ENCODE measurements at regions not wholly inside any gene's neighbourhood (a gene's known extent, or its start where the extent isn't known, plus 50 kb on each side); places are given as distances from the start of the nearest gene placed in this dataset.

DNA sequence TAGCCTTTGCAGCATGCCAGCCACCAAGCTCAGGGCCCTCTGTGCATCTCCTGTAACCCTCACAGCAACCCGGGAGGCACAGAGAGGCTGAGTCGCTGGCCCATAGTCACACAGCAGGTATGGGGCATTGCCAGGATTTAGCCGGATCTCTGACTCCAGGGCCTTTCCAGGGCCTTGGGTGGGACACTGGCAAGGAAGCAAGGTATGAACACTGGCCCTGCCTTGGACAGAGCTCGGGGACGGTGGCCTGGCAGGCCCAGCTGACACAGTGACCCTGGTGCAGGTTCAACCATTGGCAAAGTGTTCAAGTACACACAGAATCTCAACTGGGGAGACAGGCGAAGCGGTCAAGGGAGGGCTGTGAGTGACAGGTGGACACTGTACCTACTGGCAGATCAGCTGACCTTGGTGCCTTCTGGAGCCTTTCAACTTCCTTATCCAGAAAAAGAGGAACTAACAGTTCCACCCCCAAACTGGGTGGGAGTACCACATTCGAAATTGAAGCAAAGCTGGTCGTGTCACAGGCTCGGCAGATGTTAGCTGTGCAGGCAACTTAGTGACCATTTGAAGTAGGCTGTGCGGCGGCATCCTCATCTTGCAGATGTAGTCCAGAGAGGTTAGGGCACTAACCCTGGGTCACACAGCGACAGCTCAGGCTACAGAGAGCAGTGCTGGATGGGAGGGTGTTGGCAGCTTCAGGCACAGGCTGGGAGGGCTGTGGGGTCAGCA lies 287.4 kb downstream of the SEC14L1 start:
- peaks cover 72% of the 10 kb centered on the region for H3K4me1 Mint-ChIP-seq

DNA sequence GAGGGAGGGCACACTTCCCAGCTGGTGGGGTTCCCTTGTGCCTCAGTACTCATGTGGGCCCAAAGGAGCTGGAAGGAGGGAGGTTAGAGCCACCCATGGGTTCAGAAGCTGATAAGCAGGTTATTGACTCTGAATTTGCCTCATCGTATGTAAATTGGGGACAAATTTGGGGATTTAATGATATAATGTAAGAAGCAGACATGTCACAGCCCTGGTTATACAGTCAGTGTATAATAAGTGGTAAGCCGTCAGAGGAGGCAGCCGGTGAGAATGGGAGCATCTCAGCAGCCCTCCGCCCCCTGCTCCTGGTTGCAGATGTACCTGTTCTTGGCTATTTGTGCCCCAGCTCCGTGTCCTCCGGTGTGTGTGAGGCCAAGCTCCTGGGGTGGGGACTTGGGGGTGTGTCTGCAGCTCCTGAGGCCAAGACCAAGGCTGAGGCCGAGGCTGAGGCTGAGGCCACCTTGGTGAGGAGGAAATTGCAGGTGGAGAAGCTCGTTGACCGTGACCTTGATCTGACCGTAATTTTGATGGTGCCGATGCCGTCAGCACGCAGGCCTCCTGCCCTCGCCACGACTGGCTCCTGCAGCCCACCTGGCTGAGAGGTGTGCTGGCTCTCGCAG lies 288.1 kb downstream of the SEC14L1 start:
- H3K36me3 Mint-ChIP-seq (ENCODE audit: low read depth): no peaks in the 10 kb centered on the region
- H3K4me1 Mint-ChIP-seq: peaks cover 68% of the 10 kb centered on the region
- TF ChIP-seq, protein P1, sequence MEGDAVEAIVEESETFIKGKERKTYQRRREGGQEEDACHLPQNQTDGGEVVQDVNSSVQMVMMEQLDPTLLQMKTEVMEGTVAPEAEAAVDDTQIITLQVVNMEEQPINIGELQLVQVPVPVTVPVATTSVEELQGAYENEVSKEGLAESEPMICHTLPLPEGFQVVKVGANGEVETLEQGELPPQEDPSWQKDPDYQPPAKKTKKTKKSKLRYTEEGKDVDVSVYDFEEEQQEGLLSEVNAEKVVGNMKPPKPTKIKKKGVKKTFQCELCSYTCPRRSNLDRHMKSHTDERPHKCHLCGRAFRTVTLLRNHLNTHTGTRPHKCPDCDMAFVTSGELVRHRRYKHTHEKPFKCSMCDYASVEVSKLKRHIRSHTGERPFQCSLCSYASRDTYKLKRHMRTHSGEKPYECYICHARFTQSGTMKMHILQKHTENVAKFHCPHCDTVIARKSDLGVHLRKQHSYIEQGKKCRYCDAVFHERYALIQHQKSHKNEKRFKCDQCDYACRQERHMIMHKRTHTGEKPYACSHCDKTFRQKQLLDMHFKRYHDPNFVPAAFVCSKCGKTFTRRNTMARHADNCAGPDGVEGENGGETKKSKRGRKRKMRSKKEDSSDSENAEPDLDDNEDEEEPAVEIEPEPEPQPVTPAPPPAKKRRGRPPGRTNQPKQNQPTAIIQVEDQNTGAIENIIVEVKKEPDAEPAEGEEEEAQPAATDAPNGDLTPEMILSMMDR (conservative IDR thresholded peaks at IDR 0.05): no peak
- no peak overlapping the region for H3K27ac Mint-ChIP-seq (ENCODE audit: unreplicated experiment)
- no peaks in the 10 kb centered on the region for H3K9me3 Mint-ChIP-seq
- H3K4me3 Mint-ChIP-seq: no peak overlapping the region
- H3K27me3 Mint-ChIP-seq (ENCODE audit: low read depth): no peaks in the 10 kb centered on the region
- no peak for DNase-seq (ENCODE audit: low read depth, low spot score)

More for the DNA sequence above, 287.4 kb downstream of the SEC14L1 start:
- Mint-ChIP-seq H3K27ac (ENCODE audit: unreplicated experiment) (no peak overlapping the region), H3K4me3 (no peak overlapping the region), H3K27me3 (ENCODE audit: low read depth) (no peaks in the 10 kb centered on the region), H3K9me3 (no peaks in the 10 kb centered on the region), H3K36me3 (ENCODE audit: low read depth) (no peaks in the 10 kb centered on the region)
- TF ChIP-seq, protein P1 (conservative IDR thresholded peaks at IDR 0.05): no peak
- no peak for DNase-seq (ENCODE audit: low read depth, low spot score)

DNA sequence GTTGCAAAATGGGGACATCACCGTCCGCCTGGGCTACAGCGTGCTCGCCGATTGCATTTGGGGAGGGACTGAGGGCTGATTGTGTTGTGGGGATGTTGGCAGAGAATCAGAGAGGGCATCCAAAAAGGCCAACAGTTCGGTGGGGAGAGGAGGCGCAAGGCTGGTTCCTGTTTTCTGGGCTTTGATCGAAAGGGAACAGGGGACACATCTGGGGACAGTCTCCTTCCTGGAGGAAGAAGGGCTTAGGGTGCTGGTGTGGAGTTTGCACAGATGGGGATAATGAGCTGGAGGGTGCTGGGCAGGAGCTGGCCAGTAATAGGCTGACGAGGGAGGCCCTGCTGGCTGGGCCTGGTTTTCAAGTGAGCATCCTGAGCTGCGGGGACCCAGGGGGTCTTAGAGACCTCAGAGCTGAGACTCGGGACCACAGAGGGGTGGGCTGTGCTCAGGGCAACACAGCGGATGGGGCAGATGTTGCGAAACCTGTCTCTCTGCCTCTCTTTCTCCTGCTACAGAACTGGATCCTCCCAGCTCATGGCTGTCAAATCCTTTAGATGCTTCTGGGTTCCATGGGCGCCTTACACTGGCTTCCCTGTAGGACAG lies 288.7 kb downstream of the SEC14L1 start:
- no peaks in the 10 kb centered on the region for H3K27me3 Mint-ChIP-seq (ENCODE audit: low read depth)
- peak overlapping the region; percentile 61 for H3K4me3 Mint-ChIP-seq
- H3K36me3 Mint-ChIP-seq (ENCODE audit: low read depth): no peaks in the 10 kb centered on the region
- no peak overlapping the region for H3K27ac Mint-ChIP-seq (ENCODE audit: unreplicated experiment)
- TF ChIP-seq, protein P1 (conservative IDR thresholded peaks at IDR 0.05): no peak
- no peaks in the 10 kb centered on the region for H3K9me3 Mint-ChIP-seq
- H3K4me1 Mint-ChIP-seq: peaks cover 69% of the 10 kb centered on the region
- DNase-seq (ENCODE audit: low read depth, low spot score): no peak

DNA sequence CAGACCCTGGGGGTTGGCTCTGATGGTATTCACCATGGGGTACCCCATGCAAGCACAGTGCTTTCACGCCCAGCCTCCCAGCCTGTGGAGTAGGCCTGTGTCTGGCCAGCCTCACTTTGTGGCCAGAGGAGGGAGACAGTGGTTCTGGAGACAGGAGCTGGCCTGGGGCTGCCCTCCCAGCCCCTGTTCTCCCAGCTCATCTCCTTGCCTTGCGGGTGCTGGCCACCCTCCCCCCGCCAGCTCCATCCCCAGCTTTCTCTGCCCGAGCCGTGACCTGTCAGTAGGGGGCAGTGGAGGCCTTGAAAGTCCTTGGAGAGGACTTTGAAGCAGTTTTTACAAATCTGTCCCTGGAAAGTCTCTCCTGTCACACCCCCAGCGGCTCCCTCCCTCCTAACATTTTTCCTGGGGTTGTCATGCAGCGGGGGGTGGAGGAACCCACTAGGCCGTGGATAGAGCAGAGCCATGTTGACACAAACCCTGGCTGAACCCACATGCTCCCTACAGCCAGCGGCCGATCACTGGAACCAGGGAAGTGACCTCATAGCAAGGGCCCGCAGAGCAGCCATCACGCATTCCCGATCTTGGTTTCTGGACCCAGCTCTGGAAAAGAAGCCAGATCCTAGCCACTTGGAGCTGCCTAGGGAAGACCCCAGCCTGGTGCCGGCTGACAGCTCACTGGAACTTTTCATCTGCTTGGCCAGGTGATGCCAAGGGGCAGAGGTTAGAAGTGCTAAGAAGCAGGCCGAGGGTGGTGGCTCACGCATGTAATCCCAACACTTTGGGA lies 289.4 kb downstream of the SEC14L1 start:
- TF ChIP-seq, protein P1 (conservative IDR thresholded peaks at IDR 0.05): peak; percentile 80
- Mint-ChIP-seq H3K9me3 (no peaks in the 10 kb centered on the region), H3K4me3 (peak overlapping the region; percentile 61), H3K27ac (ENCODE audit: unreplicated experiment) (peak overlapping the region; percentile 84), H3K4me1 (peaks cover 73% of the 10 kb centered on the region), H3K27me3 (ENCODE audit: low read depth) (no peaks in the 10 kb centered on the region), H3K36me3 (ENCODE audit: low read depth) (no peaks in the 10 kb centered on the region)
- DNase-seq (ENCODE audit: low read depth, low spot score): peak; percentile 95

DNA sequence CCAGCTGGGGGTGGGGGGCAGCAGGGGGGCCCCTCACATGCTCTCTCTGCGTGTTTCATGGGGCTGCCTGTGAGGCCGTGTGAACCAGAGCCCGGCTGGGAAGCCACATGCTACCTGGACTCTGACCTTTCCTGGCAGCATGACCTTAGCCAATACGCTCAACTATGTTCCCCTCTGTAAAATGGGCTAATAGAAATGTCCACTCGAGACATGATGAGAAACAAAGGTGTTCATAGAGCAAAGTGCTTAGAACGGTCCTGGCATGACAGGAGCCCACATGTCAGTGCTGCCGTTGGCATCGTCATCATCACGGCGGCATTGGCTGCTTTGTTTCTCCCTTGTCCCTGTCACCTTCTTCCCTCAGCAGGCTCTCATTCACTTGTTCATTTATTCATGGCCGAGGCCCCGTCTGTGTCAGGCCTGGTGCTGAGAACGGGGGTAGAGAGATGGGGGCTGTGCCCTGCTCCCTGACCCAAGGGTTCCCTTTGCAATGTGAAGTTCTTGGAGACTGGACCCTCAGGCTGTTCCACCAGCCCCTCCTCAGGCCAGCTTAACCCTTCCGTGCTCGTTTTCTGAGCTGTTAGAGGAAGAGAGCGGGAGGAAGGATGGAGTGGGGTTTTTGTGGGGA lies 291.4 kb downstream of the SEC14L1 start:
- Mint-ChIP-seq H3K36me3 (ENCODE audit: low read depth) (no peaks in the 10 kb centered on the region), H3K4me1 (peaks cover 74% of the 10 kb centered on the region), H3K27me3 (ENCODE audit: low read depth) (no peaks in the 10 kb centered on the region), H3K4me3 (peak overlapping the region; percentile 74), H3K9me3 (no peaks in the 10 kb centered on the region), H3K27ac (ENCODE audit: unreplicated experiment) (peak overlapping the region; percentile 86)
- TF ChIP-seq, protein P1 (conservative IDR thresholded peaks at IDR 0.05): no peak
- DNase-seq (ENCODE audit: low read depth, low spot score): no peak

Measured in neural crest cell (in vitro differentiated cells).